ENCODE measurements at regions not wholly inside any gene's neighbourhood (a gene's known extent, or its start where the extent isn't known, plus 50 kb on each side); places are given as distances from the start of the nearest gene placed in this dataset.

DNA sequence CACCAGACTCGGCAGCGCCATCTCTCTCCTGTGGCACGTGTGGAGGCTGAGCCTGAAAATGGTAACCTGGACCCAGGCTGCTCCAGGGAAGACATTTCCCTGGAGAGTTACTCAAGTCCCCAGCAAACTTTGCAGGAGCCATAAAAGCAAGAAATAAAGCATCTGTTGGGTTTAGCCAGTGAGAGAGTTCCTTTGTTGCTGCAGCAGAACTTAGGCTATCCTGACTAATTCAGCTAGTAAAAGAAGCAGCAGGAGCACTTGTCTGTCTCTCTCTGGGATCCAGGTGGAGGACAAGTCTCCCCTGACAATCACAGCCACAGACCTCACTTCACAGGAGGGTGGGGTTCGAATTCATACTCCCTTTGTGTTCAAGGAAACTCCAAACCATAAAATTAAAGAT, 79.2 kb upstream of the DIO3 start:
- no peak for DNase-seq (ENCODE audit: low read depth)

- DNase-seq (ENCODE audit: low read depth) = no peak
Measured at GRCh38 chr14:101483829-101484228, 77.5 kb upstream of the DIO3 start.

GRCh38 chr14:101489092-101489760, 72.1 kb upstream of the DIO3 start:
- no peak for DNase-seq (ENCODE audit: low read depth)

DNA sequence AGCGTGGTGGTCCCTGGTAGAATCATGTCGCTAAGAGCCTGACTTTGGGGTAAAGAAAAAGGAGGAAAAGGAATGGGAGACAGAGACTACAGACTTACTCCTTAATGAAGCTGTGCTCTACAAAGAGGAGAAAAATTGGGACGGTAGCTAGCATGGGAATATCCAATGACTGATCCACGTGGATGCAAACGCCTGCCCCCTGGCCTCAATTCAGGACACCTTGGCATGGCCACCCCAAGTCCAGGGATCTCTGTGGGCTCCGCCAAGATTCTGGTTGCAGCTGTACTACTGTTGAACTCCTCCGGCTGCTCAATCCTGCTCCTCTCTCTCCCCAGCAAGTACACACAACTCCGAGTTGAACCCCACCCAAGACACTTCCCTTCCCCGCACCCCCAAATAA, 70.5 kb upstream of the DIO3 start:
- no peak for DNase-seq (ENCODE audit: low read depth)

DNA sequence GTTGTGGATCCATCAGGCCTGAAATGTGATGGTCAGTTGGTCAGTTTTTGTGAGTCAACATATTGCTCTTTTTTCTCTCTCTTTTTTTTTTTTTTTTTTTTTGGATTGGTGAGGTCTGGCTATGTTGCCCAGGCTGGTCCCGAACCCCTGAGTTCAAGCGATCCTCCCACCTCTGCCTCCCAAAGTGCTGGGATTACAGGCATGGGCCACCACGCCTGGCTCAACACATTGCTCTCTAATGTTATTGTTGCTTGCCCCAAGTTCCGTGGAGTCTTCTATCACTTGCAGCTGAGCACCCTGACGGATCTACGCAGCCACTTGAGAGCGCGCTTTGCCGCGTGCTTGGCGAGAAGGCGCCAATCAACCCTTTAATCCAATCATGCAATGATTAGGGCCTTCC, 69.5 kb upstream of the DIO3 start:
- no peak for DNase-seq (ENCODE audit: low read depth)

- DNase-seq (ENCODE audit: low read depth) = no peak
Measured at GRCh38 chr14:101492716-101493115, 68.6 kb upstream of the DIO3 start.

DNA sequence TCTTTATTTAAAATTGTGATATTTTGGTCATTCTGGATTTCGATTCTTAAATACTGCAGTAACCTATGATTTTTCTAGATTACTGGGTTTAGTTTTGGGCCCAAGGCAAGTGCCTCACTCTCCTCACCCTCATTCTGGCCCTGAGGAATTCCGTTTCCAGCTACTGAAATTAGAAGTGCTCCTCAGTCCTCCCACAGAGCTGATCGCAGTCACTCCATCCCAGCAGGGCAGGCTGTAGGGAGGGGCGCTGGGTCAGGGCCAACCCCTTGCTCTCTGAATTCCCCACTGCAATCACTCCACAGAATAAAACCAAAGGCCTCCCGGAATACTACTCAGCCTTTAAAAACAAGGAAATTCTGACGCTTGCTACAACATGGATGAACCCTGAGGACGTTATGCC, 66.5 kb upstream of the DIO3 start:
- DNase-seq (ENCODE audit: low read depth) = no peak

DNA sequence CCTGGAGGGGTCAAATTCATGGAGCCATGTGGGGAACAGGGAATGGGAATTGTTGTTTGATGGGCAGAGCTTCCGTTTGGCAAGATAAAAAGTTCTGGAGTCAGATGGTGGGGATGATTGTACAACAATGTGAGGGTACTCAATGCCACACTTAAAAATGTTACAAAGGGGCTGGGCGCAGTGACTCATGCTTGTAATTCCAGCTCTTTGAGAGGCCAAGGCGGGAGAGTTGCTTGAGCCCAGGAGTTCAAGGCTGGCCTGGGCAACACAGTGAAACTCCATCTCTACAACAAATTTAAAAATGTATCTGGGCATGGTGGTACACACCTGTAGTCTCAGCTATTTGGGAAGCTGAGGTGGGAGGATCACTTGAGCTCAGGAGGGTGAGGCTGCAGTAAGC, 66.0 kb upstream of the DIO3 start:
- no peak for DNase-seq (ENCODE audit: low read depth)

DNA sequence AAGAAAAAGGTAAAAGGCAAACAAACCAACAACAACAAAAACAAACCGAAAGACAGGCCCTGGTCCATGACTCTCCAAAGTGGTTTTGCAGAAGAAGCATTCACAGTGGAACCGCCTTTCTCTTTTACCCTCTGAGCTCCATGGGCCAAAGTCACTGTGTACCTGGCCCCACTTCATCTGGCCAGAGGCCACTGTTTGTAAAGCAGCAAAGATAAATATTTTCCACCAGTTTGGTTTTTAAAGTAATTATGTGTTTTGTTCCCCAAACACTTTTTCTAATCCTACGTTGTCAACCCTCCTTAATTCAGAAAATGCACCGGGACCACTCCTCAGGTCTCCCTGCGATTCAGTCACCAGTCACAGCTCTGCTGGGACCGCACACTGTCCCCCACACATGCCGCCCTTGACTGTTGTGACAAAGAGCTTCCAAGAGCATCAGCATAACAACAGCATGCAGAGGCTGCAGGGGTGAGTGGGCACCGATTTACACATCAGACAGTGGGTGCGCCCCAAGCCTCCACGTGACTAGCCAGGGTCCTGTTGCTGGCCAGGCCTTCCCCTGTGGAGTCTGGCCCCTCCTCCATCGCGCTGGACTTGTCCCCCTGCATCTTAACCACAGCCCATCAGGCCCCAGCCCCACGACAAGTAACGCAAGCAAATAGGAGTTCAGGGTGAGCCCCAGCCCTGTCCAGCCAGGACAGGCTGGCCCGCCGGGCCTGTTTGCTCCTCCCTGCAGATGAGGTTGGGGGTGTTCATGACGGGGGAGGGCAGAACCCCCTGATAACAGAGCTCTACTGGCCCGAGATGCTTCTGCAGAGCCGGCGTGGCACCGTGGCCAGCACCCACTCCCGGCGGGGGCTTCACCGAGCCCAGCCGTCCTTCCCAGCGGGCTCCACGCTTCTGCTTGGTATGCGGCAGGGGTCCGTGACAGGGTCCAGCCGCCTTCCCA, 65.2 kb upstream of the DIO3 start:
- DNase-seq (ENCODE audit: low read depth) = no peak

DNA sequence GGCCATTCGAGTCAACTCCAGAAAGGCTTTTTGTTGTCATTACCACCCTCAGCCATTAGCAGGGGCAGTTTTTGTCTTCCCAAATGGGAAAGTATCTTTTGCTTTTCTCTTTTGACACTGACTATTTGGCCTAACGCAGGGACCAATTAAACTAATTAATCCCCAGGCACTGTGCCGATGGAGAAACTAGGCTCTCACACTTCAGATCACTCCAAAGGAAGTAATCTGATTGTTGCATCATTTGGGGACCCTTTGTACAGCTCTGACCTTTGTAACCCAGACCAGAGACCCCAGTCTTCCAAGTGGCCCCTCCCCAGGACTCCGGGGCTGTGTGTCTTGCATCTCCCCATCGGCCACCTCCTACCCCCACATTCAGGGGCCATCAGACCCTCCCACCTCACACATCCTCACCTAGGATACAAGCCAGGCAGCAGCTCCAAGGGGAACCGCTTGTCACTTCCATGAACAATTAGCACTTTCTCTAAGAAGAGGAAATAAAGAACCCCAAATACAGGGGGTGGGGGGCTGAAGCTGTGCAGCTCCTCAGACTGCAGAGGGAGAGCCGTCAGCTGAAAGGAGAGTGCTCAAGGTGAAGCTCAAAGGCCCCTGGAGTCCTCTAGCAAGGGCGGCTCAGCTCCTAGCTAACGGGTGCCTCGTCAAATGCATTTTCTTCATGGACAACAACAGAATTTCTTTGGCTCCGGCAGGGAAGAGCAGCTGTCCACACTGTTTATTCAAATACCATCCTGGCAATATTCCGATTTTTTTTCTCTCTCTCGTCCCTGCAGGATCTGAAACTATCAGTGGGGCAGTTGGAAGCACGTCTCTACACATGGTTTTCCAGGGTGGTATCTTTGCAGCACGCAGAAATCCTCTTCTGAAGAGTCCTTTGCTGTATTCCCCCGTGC, 64.3 kb upstream of the DIO3 start:
- DNase-seq (ENCODE audit: low read depth) = no peak

GRCh38 chr14:101497684-101498525, 63.4 kb upstream of the DIO3 start:
- DNase-seq (ENCODE audit: low read depth) = no peak

DNA sequence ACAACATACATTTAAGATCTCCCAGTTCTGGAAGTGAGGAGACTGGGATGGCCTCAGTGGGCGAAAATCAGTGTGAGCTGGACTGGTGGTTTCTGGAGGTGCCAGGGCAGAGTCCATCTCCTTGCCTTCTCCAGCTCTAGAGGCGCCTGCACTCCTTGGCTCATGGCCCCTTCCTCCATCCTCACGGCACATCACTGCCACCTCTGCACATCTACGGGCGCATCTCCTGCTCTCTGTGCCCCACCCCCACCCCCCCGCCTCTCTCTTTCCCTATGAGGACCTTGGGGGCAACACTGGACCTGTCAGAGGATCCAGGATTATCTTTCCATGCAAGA, 62.8 kb upstream of the DIO3 start:
- no peak for DNase-seq (ENCODE audit: low read depth)

DNA sequence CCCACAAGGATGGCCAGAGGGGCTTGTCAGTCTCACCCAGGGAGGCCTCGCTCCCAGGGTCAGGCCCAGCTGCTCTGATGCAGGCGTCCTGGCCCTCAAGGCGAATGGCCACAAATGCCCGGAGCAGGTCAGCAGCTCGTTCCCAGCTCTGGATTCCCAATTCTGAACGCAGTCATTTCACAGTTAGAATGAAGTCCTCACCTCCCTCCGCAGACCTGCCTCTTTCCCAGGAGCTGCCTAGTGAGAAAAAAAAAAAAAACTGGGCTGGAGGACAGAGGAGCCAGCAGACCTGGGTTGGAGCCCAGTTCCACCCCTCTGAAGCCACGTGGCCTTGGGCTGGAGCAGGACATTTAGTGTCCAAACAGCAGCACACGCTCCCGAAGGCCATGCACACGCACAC, 62.2 kb upstream of the DIO3 start:
- no peak for DNase-seq (ENCODE audit: low read depth)

DNA sequence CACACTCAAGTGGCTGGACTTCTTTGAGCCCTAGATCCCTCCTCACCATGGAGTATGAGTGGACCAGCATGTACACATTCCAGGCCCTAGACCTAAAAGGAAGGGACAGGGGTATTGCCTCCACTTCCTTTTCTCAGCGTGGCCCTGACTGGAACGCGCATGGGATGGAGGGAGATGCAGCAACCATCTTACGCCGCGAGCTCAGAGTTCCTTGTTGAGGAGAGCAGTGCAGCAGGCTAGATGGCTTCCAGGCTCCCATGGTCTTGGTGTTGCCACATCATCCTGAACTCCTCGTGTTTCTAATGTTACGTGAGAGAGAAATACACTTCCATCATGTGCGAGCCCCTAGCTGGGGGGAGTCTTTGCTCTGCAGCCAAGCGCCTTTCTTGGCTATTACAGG, 61.8 kb upstream of the DIO3 start:
- DNase-seq (ENCODE audit: low read depth) = no peak

- DNase-seq (ENCODE audit: low read depth) = no peak
Measured at GRCh38 chr14:101500061-101500460, 61.2 kb upstream of the DIO3 start.

DNA sequence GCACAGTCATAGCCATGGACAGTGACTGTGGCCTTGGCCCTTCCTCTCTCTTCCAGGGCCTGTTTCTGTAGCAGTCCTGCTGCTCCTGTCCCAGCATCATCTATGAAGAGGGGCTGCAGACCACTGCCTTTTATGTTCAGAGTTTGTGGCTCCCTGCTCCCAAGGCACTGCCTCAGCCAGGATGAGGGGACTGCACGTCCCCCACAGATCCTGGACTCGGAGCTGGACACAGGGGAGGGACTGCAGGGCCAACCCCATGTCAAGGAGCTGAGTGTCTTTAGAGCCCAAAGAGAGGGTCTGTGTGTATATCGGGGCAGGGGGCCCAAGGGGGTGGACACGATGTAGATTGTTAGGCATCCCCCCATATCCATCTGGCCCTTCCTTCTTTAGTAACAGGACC, 60.6 kb upstream of the DIO3 start:
- no peak for DNase-seq (ENCODE audit: low read depth)

DNA sequence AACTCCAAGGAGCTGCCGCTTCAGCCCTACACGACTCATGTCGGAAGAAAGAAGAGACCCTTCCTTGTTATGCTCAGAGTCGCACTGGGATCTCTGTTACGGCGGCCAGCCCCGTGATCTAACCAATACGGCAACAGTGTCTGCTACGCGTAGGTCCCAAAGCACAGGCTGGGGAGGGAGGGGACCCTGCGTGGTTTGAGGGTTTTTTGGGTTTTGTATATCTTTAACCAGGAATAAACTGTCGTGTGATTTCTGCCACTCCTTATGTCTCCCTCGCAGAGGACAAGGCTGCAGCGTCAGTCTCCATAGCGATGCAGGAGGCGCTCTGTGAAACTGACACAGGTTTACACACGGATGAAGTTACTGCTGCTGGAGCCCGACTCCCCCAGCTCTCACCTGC, 60.0 kb upstream of the DIO3 start:
- no peak for DNase-seq (ENCODE audit: low read depth)

DNA sequence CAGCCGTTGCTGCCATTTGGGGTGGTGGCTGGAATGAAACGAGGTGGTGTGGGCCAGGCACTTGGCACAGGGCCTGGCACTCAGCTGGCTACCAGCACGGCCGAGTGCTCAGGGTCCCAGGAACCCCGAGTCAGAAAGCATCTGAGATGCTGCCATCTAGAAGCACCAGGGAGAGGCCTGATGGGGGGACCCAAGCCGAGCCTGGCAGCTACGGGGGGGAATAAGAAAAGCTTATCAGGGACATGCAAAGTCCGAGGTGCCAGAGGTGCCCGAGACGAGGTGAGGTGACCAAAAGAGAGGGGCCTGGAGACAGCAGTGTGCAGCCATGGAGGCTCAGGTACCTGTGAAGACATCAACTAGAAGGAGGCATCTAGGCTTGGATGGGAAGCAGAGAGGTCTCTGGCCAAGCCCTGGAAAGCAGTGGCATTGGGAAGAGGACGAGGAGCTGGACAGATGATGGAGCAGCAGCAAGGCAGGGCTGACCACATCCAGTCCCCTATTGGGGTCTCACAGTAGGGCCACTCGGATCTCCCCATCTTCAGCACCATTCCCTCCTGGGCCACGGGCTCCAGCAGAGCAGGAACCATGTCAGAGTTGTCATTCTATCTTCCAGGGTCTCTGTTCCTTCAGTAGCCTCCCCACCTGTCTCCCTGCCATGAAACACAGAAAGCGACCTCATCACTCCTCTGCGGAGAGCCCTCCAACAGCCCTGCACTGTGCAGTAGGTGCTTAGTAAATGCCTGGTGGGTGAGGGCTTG, 59.3 kb upstream of the DIO3 start:
- DNase-seq (ENCODE audit: low read depth) = no peak

GRCh38 chr14:101502761-101503392, 58.4 kb upstream of the DIO3 start:
- no peak for DNase-seq (ENCODE audit: low read depth)

DNA sequence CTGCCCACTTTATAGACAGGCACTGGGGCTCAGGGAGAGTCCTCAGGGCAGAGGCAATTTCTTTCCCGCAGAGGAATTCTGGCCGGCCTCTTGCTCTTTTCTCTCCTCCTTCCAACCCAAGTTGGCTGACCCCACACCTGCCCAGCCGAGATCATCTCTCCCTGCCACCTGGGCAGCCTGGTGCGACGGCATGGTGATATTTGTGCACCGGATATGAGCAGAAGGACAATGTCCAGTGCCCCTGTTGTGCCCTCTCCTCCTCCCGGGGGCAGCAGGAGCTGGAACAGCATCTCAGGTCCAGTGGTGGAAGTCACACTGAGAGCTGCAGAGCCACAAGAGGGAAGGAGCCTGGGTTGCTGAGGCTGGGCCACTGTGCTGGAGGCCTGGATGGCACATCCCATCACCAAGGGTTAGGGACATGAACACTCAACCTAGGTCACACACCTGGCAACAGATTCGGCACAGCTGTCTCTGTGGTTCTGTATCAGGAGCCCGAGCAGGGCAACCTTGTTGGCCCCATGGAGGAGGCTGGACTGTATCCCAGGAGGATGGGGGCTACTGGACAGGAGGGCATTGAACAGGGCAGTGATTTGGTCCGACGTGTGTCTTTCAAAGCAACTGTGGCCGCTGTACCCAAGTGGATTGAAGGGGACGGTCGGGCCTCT, 57.7 kb upstream of the DIO3 start:
- no peak for DNase-seq (ENCODE audit: low read depth)
